H1 (cell line): ENCODE measurements at regions not wholly inside any gene's neighbourhood (a gene's known extent, or its start where the extent isn't known, plus 50 kb on each side); places are given as distances from the start of the nearest gene placed in this dataset.

Experiments
- POLR2A ChIP-seq, 2 experiments: IDR thresholded peaks; 1 replicate in 1 of 2; 2 replicates in 1 of 2; pipeline ENCODE4 v1.6.1; 2011; ENCODE audit warnings: low read depth in 2 of 2, low read length in 2 of 2, mild to moderate bottlenecking in 2 of 2; ENCODE audit errors: control extremely low read depth in 1 of 2
- SUZ12 ChIP-seq: fragments of 200-600 bp; sonication (generic); IDR thresholded peaks from 2 replicates; pipeline ENCODE4 v1.6.1; 2012; ENCODE audit warnings: mild to moderate bottlenecking, inconsistent platforms, low read length, moderate library complexity, mixed read lengths

- no peak for TF ChIP-seq SUZ12
- TF ChIP-seq POLR2A (IDR thresholded peaks at IDR 0.05; ENCODE audit: control extremely low read depth in 1 of 2, low read depth in 2 of 2, low read length in 2 of 2): no peak
Measured at GRCh38 chr2:19671311-19671710, 230.5 kb downstream of the TTC32 start.
